Gastrocnemius medialis (tissue), 4 donors: ENCODE measurements at regions not wholly inside any gene's neighbourhood (a gene's known extent, or its start where the extent isn't known, plus 50 kb on each side); places are given as distances from the start of the nearest gene placed in this dataset.

Source experiments
- ATAC-seq, 2 donors: fragments of 150-250 bp; one replicate each; pipeline ENCODE4 v1.9.1; 2016
- DNase-seq, 2 donors: peaks; one replicate each; pipeline ENCODE4 v3.0.0-alpha.2; 2019
- H3K27ac ChIP-seq, 4 donors: fragments of 200-600 bp; sonication (generic); 1 replicate in 1 of 4; 2 replicates in 3 of 4; pipeline ENCODE4 v1.5.1; 2016 to 2018; ENCODE audit warnings: mild to moderate bottlenecking in 2 of 4, moderate library complexity in 1 of 4
- H3K27me3 ChIP-seq, 3 donors: fragments of 200-600 bp; sonication (generic) in 2 of 3; 1 replicate in 1 of 3; 2 replicates in 2 of 3; pipeline versions ENCODE4 v1.5.1 to v1.6.0; 2016 to 2019; ENCODE audit warnings: mild to moderate bottlenecking in 1 of 3, moderate library complexity in 1 of 3
- H3K36me3 ChIP-seq, 2 donors: fragments of 200-600 bp; sonication (generic) in 1 of 2; one replicate each; pipeline ENCODE4 v1.5.1; 2017 to 2018
- H3K4me1 ChIP-seq, 2 donors: fragments of 200-600 bp; sonication (generic) in 1 of 2; one replicate each; pipeline ENCODE4 v1.5.1; 2016 to 2017; ENCODE audit warnings: mild to moderate bottlenecking in 2 of 2
- H3K4me3 ChIP-seq, 4 donors: fragments of 200-600 bp; sonication (generic) in 3 of 4; 1 replicate in 1 of 4; 2 replicates in 3 of 4; pipeline ENCODE4 v1.5.1; 2016 to 2019; ENCODE audit warnings: mild to moderate bottlenecking in 2 of 4
- H3K9me3 ChIP-seq, 3 donors: fragments of 200-600 bp; sonication (generic) in 2 of 3; 1 replicate in 1 of 3; 2 replicates in 2 of 3; pipeline ENCODE4 v1.5.1; 2016 to 2019
- CTCF ChIP-seq, 5 experiments: fragments of 450-650 bp in 3 of 5; fragments of 200-600 bp in 2 of 5; sonication (generic) in 2 of 5; IDR thresholded peaks in 4 of 5; conservative IDR thresholded peaks in 1 of 5; 1 replicate in 4 of 5; 2 replicates in 1 of 5; pipeline ENCODE4 v1.5.1; 2016 to 2019; ENCODE audit warnings: antibody characterized with exemption in 5 of 5, mild to moderate bottlenecking in 3 of 5, moderate library complexity in 3 of 5
- POLR2A ChIP-seq, 2 donors: fragments of 450-650 bp; IDR thresholded peaks; one replicate each; pipeline ENCODE4 v1.6.1; 2017; ENCODE audit warnings: antibody characterized with exemption in 2 of 2, mild to moderate bottlenecking in 2 of 2, moderate library complexity in 2 of 2
- in situ Hi-C, 4 donors: fragments of 200-750 bp; cut with MboI; loops; one replicate each; pipeline versions ENCODE4 v1.15.0 to v1.8.0; 2017; ENCODE audit warnings: low sequenced_read_pairs in 4 of 4
- intact Hi-C: fragments of 100-400 bp; cut with DNase I; formaldehyde crosslinking; loops from one replicate; pipeline ENCODE4 v1.15.1; 2023; ENCODE audit warnings: low total_unique reads

GRCh38 chr16:51404386-51404785, 253.3 kb upstream of the SALL1 start:
- Histone ChIP-seq H3K27ac (no peak overlapping the region), H3K4me1 (no peaks in the 10 kb centered on the region), H3K27me3 (no peaks in the 10 kb centered on the region), H3K36me3 (no peaks in the 10 kb centered on the region), H3K9me3 (no peaks in the 10 kb centered on the region), H3K4me3 (no peak overlapping the region)
- TF ChIP-seq CTCF (IDR thresholded peaks at IDR 0.05 in 4 of 5, conservative IDR thresholded peaks at IDR 0.05 in 1 of 5) (no peak), POLR2A (IDR thresholded peaks at IDR 0.05) (no peak)
- in situ Hi-C loops, result no loop called here
- no peak for ATAC-seq
- no peak for DNase-seq
- intact Hi-C loops, result no loop called here

GRCh38 chr16:51402785-51403184, 251.7 kb upstream of the SALL1 start:
- no peaks in the 10 kb centered on the region for H3K4me1 ChIP-seq
- DNase-seq (no peak), ATAC-seq (no peak)
- H3K27me3 ChIP-seq, result no peaks in the 10 kb centered on the region
- in situ Hi-C loops, result no loop called here
- intact Hi-C loops, result no loop called here
- no peaks in the 10 kb centered on the region for H3K9me3 ChIP-seq
- no peak overlapping the region for H3K4me3 ChIP-seq
- H3K36me3 ChIP-seq, result no peaks in the 10 kb centered on the region
- TF ChIP-seq CTCF (IDR thresholded peaks at IDR 0.05 in 4 of 5, conservative IDR thresholded peaks at IDR 0.05 in 1 of 5) (no peak), POLR2A (IDR thresholded peaks at IDR 0.05) (no peak)
- no peak overlapping the region for H3K27ac ChIP-seq

GRCh38 chr16:51402298-51402697, 251.2 kb upstream of the SALL1 start:
- Histone ChIP-seq H3K4me1 (no peaks in the 10 kb centered on the region), H3K9me3 (no peaks in the 10 kb centered on the region), H3K36me3 (no peaks in the 10 kb centered on the region), H3K27ac (no peak overlapping the region), H3K27me3 (no peaks in the 10 kb centered on the region), H3K4me3 (no peak overlapping the region)
- intact Hi-C loops, result no loop called here
- in situ Hi-C loops, result no loop called here
- TF ChIP-seq POLR2A (IDR thresholded peaks at IDR 0.05) (no peak), CTCF (IDR thresholded peaks at IDR 0.05 in 4 of 5, conservative IDR thresholded peaks at IDR 0.05 in 1 of 5) (no peak)
- ATAC-seq (no peak), DNase-seq (no peak)

- no peak for DNase-seq
- H3K4me1 ChIP-seq, result no peaks in the 10 kb centered on the region
- intact Hi-C loops, result no loop called here
- H3K27ac ChIP-seq, result no peak overlapping the region
- H3K9me3 ChIP-seq, result no peaks in the 10 kb centered on the region
- no peak overlapping the region for H3K4me3 ChIP-seq
- H3K36me3 ChIP-seq, result no peaks in the 10 kb centered on the region
- no peak for TF ChIP-seq CTCF (IDR thresholded peaks at IDR 0.05 in 4 of 5, conservative IDR thresholded peaks at IDR 0.05 in 1 of 5)
- TF ChIP-seq POLR2A (IDR thresholded peaks at IDR 0.05), result no peak
- no peak for ATAC-seq
- in situ Hi-C loops, result no loop called here
- no peaks in the 10 kb centered on the region for H3K27me3 ChIP-seq
Measured at GRCh38 chr16:51401673-51402072, 250.6 kb upstream of the SALL1 start.

GRCh38 chr16:51399908-51400670, 249.0 kb upstream of the SALL1 start:
- ATAC-seq, result no peak
- no peaks in the 10 kb centered on the region for H3K36me3 ChIP-seq
- no peak overlapping the region for H3K27ac ChIP-seq
- TF ChIP-seq CTCF (IDR thresholded peaks at IDR 0.05 in 4 of 5, conservative IDR thresholded peaks at IDR 0.05 in 1 of 5) (no peak), POLR2A (IDR thresholded peaks at IDR 0.05) (no peak)
- H3K27me3 ChIP-seq, result no peaks in the 10 kb centered on the region
- no peak for DNase-seq
- no peaks in the 10 kb centered on the region for H3K4me1 ChIP-seq
- no peak overlapping the region for H3K4me3 ChIP-seq
- no peaks in the 10 kb centered on the region for H3K9me3 ChIP-seq
- in situ Hi-C loops, result no loop called here
- intact Hi-C loops, result no loop called here
